NCI-H510A (cell line): ENCODE measurements at regions not wholly inside any gene's neighbourhood (a gene's known extent, or its start where the extent isn't known, plus 50 kb on each side); places are given as distances from the start of the nearest gene placed in this dataset.
"Not testable (repeated sequence)": the region's sequence is repeated elsewhere in the genome, so short reads cannot be mapped to it uniquely, and the experiment has no call there.

Source experiments
- DNase-seq: peaks from one replicate; lab custom pipeline; 2025; lab: John Stamatoyannopoulos, UW

- DNase-seq: no peak
Observed at GRCh38 chr4:64967286-64967685, 558.0 kb upstream of the TECRL start.

- DNase-seq: no peak
Observed at GRCh38 chr4:64960516-64960915, 551.3 kb upstream of the TECRL start.

GRCh38 chr4:64940698-64941097 lies 531.4 kb upstream of the TECRL start:
- DNase-seq: no peak

GRCh38 chr4:64935469-64936001 lies 526.3 kb upstream of the TECRL start:
- DNase-seq: no peak

- no peak for DNase-seq
Observed at GRCh38 chr4:64911846-64912245, 502.6 kb upstream of the TECRL start.

- no peak for DNase-seq
Observed at GRCh38 chr4:64903986-64904385, 494.7 kb upstream of the TECRL start.

- no peak for DNase-seq
Observed at GRCh38 chr4:64899563-64899962, 490.3 kb upstream of the TECRL start.

GRCh38 chr4:64899030-64899429 lies 489.8 kb upstream of the TECRL start:
- DNase-seq: not testable (repeated sequence)

- DNase-seq: no peak
Observed at GRCh38 chr4:64897683-64898082, 488.4 kb upstream of the TECRL start.

- no peak for DNase-seq
Observed at GRCh38 chr4:64895031-64895430, 485.8 kb upstream of the TECRL start.

GRCh38 chr4:64893205-64893604 lies 484.0 kb upstream of the TECRL start:
- DNase-seq: peak; percentile 7

GRCh38 chr4:64889906-64890610 lies 480.8 kb upstream of the TECRL start:
- no peak for DNase-seq

GRCh38 chr4:64883087-64883807 lies 474.0 kb upstream of the TECRL start:
- DNase-seq: no peak

GRCh38 chr4:64882311-64883086 lies 473.2 kb upstream of the TECRL start:
- no peak for DNase-seq

GRCh38 chr4:64880557-64880956 lies 471.3 kb upstream of the TECRL start:
- DNase-seq: no peak

- DNase-seq: no peak
Observed at GRCh38 chr4:64876021-64876420, 466.8 kb upstream of the TECRL start.

GRCh38 chr4:64870558-64870957 lies 461.3 kb upstream of the TECRL start:
- no peak for DNase-seq

- DNase-seq: no peak
Observed at GRCh38 chr4:64857815-64858214, 448.6 kb upstream of the TECRL start.

- no peak for DNase-seq
Observed at GRCh38 chr4:64857198-64857597, 447.9 kb upstream of the TECRL start.

- DNase-seq: no peak
Observed at GRCh38 chr4:64846417-64846816, 437.2 kb upstream of the TECRL start.

GRCh38 chr4:64829749-64830148 lies 420.5 kb upstream of the TECRL start:
- no peak for DNase-seq

GRCh38 chr4:64824591-64824990 lies 415.3 kb upstream of the TECRL start:
- no peak for DNase-seq

- no peak for DNase-seq
Observed at GRCh38 chr4:64822405-64822804, 413.2 kb upstream of the TECRL start.
